HG03575 (cell line): ENCODE measurements at regions not wholly inside any gene's neighbourhood (a gene's known extent, or its start where the extent isn't known, plus 50 kb on each side); places are given as distances from the start of the nearest gene placed in this dataset.

ENCODE experiments used
- ATAC-seq: cut with Tn5 transposase; IDR thresholded peaks from one replicate; pipeline ENCODE4 v1.9.1; 2021; ENCODE audit not compliant: unreplicated experiment, insufficient number of reproducible peaks, low FRiP score; ENCODE audit errors: extremely low read depth

GRCh38 chr10:24039897-24040296 is 169.0 kb upstream of the KIAA1217 start:
- no peak for ATAC-seq

- no peak for ATAC-seq
Measured at GRCh38 chr10:24041034-24041433, 167.9 kb upstream of the KIAA1217 start.

- ATAC-seq: no peak
Measured at GRCh38 chr10:24041834-24042233, 167.1 kb upstream of the KIAA1217 start.

GRCh38 chr10:24042884-24043283 is 166.1 kb upstream of the KIAA1217 start:
- ATAC-seq: no peak

GRCh38 chr10:24046060-24046459 is 162.9 kb upstream of the KIAA1217 start:
- no peak for ATAC-seq

- no peak for ATAC-seq
Measured at GRCh38 chr10:24047176-24047575, 161.8 kb upstream of the KIAA1217 start.

GRCh38 chr10:24054421-24054820 is 154.5 kb upstream of the KIAA1217 start:
- no peak for ATAC-seq

- no peak for ATAC-seq
Measured at GRCh38 chr10:24080207-24080606, 128.7 kb upstream of the KIAA1217 start.

GRCh38 chr10:24086296-24087086 is 122.4 kb upstream of the KIAA1217 start:
- no peak for ATAC-seq

- no peak for ATAC-seq
Measured at GRCh38 chr10:24091256-24091655, 117.7 kb upstream of the KIAA1217 start.

- ATAC-seq: no peak
Measured at GRCh38 chr10:24096281-24096680, 112.7 kb upstream of the KIAA1217 start.

GRCh38 chr10:24097751-24098207 is 111.2 kb upstream of the KIAA1217 start:
- no peak for ATAC-seq

- ATAC-seq: no peak
Measured at GRCh38 chr10:24104895-24105294, 104.0 kb upstream of the KIAA1217 start.

GRCh38 chr10:24113901-24114300 is 95.0 kb upstream of the KIAA1217 start:
- no peak for ATAC-seq

- no peak for ATAC-seq
Measured at GRCh38 chr10:24114556-24114955, 94.4 kb upstream of the KIAA1217 start.

- ATAC-seq: no peak
Measured at GRCh38 chr10:24115403-24115802, 93.5 kb upstream of the KIAA1217 start.

GRCh38 chr10:24118246-24118645 is 90.7 kb upstream of the KIAA1217 start:
- no peak for ATAC-seq

- no peak for ATAC-seq
Measured at GRCh38 chr10:24119896-24120295, 89.0 kb upstream of the KIAA1217 start.

- ATAC-seq: no peak
Measured at GRCh38 chr10:24120646-24121045, 88.3 kb upstream of the KIAA1217 start.

- no peak for ATAC-seq
Measured at GRCh38 chr10:24127516-24127915, 81.4 kb upstream of the KIAA1217 start.
